K562 (cell line): ENCODE measurements at regions not wholly inside any gene's neighbourhood (a gene's known extent, or its start where the extent isn't known, plus 50 kb on each side); places are given as distances from the start of the nearest gene placed in this dataset.

Source experiments
- ATAC-seq: fragments of 200-7000 bp; cut with Tn5 transposase; 3 replicates; pipeline ENCODE4 v1.9.1; 2020; ENCODE audit warnings: moderate library complexity
- BruUV-seq: library from RNA; stranded (reverse); fragments of 400-500 nt; replicated peaks from 2 replicates; lab custom pipeline; 2021; lab: Mats Ljungman, UMichigan
- CTCF ChIA-PET: fragments of 300-600 bp; formaldehyde crosslinking; extraction: SDS; loops from one replicate; lab custom pipeline; 2021; ENCODE audit warnings: low intra/inter-chr PET ratio; lab: Yijun Ruan, JAX
- POLR2A ChIA-PET: fragments of 300-600, 350-650 bp; sonication (Branson Sonifier 250); formaldehyde crosslinking; extraction: SDS; loops from one replicate; lab custom pipeline; 2021; ENCODE audit warnings: antibody characterized with exemption, inconsistent platforms; lab: Yijun Ruan, JAX
- DNase-seq, 4 experiments: peaks; one replicate each; pipeline versions ENCODE4 v3.0.0 to v3.0.0-alpha.2; 2011 to 2018; ENCODE audit warnings: low spot score in 3 of 4, mixed read lengths in 3 of 4; ENCODE audit errors: extremely low read depth in 1 of 4
- FAIRE-seq: peaks from 2 replicates; lab custom pipeline; 2011; peaks lifted over from hg19 to GRCh38; lab: Jason Lieb, UNC
- H2AFZ ChIP-seq: 2 replicates; pipeline ENCODE4 v1.6.0; 2011; ENCODE audit warnings: low read depth, low read length, control low read depth, inconsistent platforms
- H3K27ac ChIP-seq: fragments of 200-600 bp; 3 replicates; pipeline ENCODE4 v1.8.0; 2011; ENCODE audit warnings: low read depth, mild to moderate bottlenecking, control low read depth, inconsistent platforms, low read length, moderate library complexity, mixed read lengths; ENCODE audit errors: extremely low read depth
- H3K27me3 ChIP-seq, 2 experiments: fragments of 300-600 bp in 1 of 2; 2 replicates in 1 of 2; 3 replicates in 1 of 2; pipeline versions ENCODE4 v1.6.0 to v1.8.0; 2011; ENCODE audit warnings: inconsistent platforms in 2 of 2, low read length in 2 of 2, mild to moderate bottlenecking in 1 of 2, mixed read lengths in 1 of 2, moderate library complexity in 1 of 2; ENCODE audit not compliant: control insufficient read depth in 2 of 2, insufficient read depth in 2 of 2
- H3K36me3 ChIP-seq: fragments of 300-600 bp; 3 replicates; pipeline ENCODE4 v1.8.0; 2011; ENCODE audit warnings: mild to moderate bottlenecking, low read length, inconsistent platforms; ENCODE audit not compliant: control insufficient read depth, insufficient read depth
- H3K4me1 ChIP-seq, 2 experiments: fragments of 200-600 bp in 1 of 2; replicated peaks in 1 of 2; 2 replicates in 1 of 2; 3 replicates in 1 of 2; pipeline versions ENCODE4 v1.5.1 to v1.8.0; 2011; ENCODE audit warnings: inconsistent platforms in 2 of 2, low read length in 2 of 2, mild to moderate bottlenecking in 1 of 2, mixed read lengths in 1 of 2, moderate library complexity in 1 of 2; ENCODE audit not compliant: control insufficient read depth in 2 of 2, insufficient read depth in 2 of 2
- H3K4me2 ChIP-seq: 2 replicates; pipeline ENCODE4 v1.6.1; 2011; ENCODE audit warnings: low read length, control low read depth, inconsistent platforms, mixed read lengths; ENCODE audit not compliant: insufficient read depth
- H3K4me3 ChIP-seq: fragments of 200-600 bp; sonication (generic), shearing (Covaris generic); 2 replicates; pipeline ENCODE4 v1.5.1; 2016; ENCODE audit warnings: control low read depth, inconsistent platforms
- H3K79me2 ChIP-seq: fragments of 200-600 bp; 3 replicates; pipeline ENCODE4 v1.8.0; 2011; ENCODE audit warnings: low read length, inconsistent platforms; ENCODE audit not compliant: control insufficient read depth, insufficient read depth
- H3K9ac ChIP-seq, 2 experiments: 2 replicates each; pipeline versions ENCODE4 v1.6.0 to v1.6.1; 2011; ENCODE audit warnings: low read depth in 2 of 2, low read length in 2 of 2, control low read depth in 1 of 2, inconsistent platforms in 1 of 2, mild to moderate bottlenecking in 1 of 2, mixed read lengths in 1 of 2; ENCODE audit not compliant: insufficient read depth in 1 of 2
- H3K9me1 ChIP-seq: one replicate; pipeline ENCODE4 v1.6.0; 2011; ENCODE audit warnings: inconsistent platforms, mild to moderate bottlenecking, low read length, moderate library complexity; ENCODE audit not compliant: control insufficient read depth, insufficient read depth
- H3K9me3 ChIP-seq: replicated peaks from 2 replicates; pipeline ENCODE4 v1.5.1; 2011; ENCODE audit warnings: low read depth, low read length, inconsistent platforms; ENCODE audit not compliant: control insufficient read depth, insufficient read depth
- H4K20me1 ChIP-seq: replicated peaks from 2 replicates; pipeline ENCODE4 v1.6.1; 2011; ENCODE audit warnings: low read length, inconsistent platforms, mixed read lengths; ENCODE audit not compliant: control insufficient read depth, insufficient read depth
- ASH1L ChIP-seq: fragments of 450-650 bp; IDR thresholded peaks from 2 replicates; pipeline ENCODE4 v1.6.1; 2018; ENCODE audit warnings: borderline replicate concordance, mild to moderate bottlenecking, low read depth; ENCODE audit not compliant: partially characterized antibody
- GABPB2 ChIP-seq: fragments of 250-450 bp; sonication (Bioruptor Pico); conservative IDR thresholded peaks from 2 replicates; pipeline ENCODE4 v1.5.1; 2021; ENCODE audit warnings: mild to moderate bottlenecking
- NRF1 ChIP-seq, 2 experiments: fragments of 450-650 bp; IDR thresholded peaks in 1 of 2; conservative IDR thresholded peaks in 1 of 2; 2 replicates each; pipeline ENCODE4 v1.6.1; 2014; ENCODE audit warnings: mild to moderate bottlenecking in 2 of 2
- SMC3 ChIP-seq: conservative IDR thresholded peaks from 2 replicates; pipeline ENCODE4 v1.6.1; 2011; ENCODE audit warnings: low read depth, low read length, improper control_type of control experiment; ENCODE audit not compliant: insufficient read depth
- SP1 ChIP-seq: sonication (generic); formaldehyde crosslinking; IDR thresholded peaks from 2 replicates; pipeline ENCODE4 v1.8.1; 2022; ENCODE audit warnings: mild to moderate bottlenecking, missing genetic modification reagents
- ZFP36 ChIP-seq: fragments of 150-350 bp; IDR thresholded peaks from 2 replicates; pipeline ENCODE4 v1.6.1; 2018; ENCODE audit warnings: low read length, low read depth; ENCODE audit not compliant: partially characterized antibody
- ZNF184 ChIP-seq: sonication (generic); formaldehyde crosslinking; IDR thresholded peaks from 2 replicates; pipeline ENCODE4 v1.5.0; 2020; ENCODE audit warnings: missing genetic modification reagents
- ZNF551 ChIP-seq: fragments of 250-450 bp; sonication (Bioruptor Pico); IDR thresholded peaks from 2 replicates; pipeline ENCODE4 v1.5.0; 2021; ENCODE audit warnings: mild to moderate bottlenecking, moderate library complexity
- ZNF586 ChIP-seq: fragments of 450-650 bp; formaldehyde crosslinking; conservative IDR thresholded peaks from 2 replicates; pipeline ENCODE4 v1.4.0; 2020; ENCODE audit warnings: mild to moderate bottlenecking, moderate library complexity
- ZNF699 ChIP-seq: fragments of 250-450 bp; sonication (Bioruptor Pico); IDR thresholded peaks from 2 replicates; pipeline ENCODE4 v1.8.0; 2021; ENCODE audit warnings: mild to moderate bottlenecking, moderate library complexity; ENCODE audit not compliant: insufficient replicate concordance
- ZNF707 ChIP-seq: fragments of 250-450 bp; sonication (Bioruptor Pico); conservative IDR thresholded peaks from 2 replicates; pipeline ENCODE4 v1.8.0; 2022; ENCODE audit warnings: inconsistent platforms, mild to moderate bottlenecking, moderate library complexity
- WGBS: fragments of 100-300 bp; shearing (Covaris generic); methylation state at CpG from one replicate; pipeline ENCODE4 v1.1.6; 2016; ENCODE audit warnings: low coverage, mixed read lengths; ENCODE audit not compliant: insufficient coverage; ENCODE audit errors: missing lambda C conversion rate; 5-methylcytosine and 5-hydroxymethylcytosine counted together
- in situ Hi-C: fragments of 300-500 bp; cut with MboI; formaldehyde crosslinking; loops from 4 replicates; pipeline ENCODE4 v1.15.0; 2018; ENCODE audit warnings: inconsistent platforms, mixed read lengths
- intact Hi-C: fragments of 100-400 bp; cut with micrococcal nuclease; formaldehyde crosslinking; loops from 2 replicates; pipeline ENCODE4 v1.14.2; 2022
- TF ChIP-seq, protein P1 (sequence below): fragments of 250-450 bp; sonication (Bioruptor Pico); IDR thresholded peaks from 2 replicates; pipeline ENCODE4 v1.5.0; 2022; ENCODE audit warnings: mild to moderate bottlenecking
- TF ChIP-seq, protein P2 (sequence below), 2 experiments: fragments of 200-800 bp in 1 of 2; sonication (Bioruptor generic) in 1 of 2; sonication (generic) in 1 of 2; formaldehyde crosslinking in 1 of 2; IDR thresholded peaks in 1 of 2; conservative IDR thresholded peaks in 1 of 2; 2 replicates each; pipeline versions ENCODE4 v1.5.0 to v1.6.1; 2016 to 2020; ENCODE audit warnings: missing compliant biosample characterization in 1 of 2, missing genetic modification characterization in 1 of 2, missing genetic modification reagents in 1 of 2

DNA sequence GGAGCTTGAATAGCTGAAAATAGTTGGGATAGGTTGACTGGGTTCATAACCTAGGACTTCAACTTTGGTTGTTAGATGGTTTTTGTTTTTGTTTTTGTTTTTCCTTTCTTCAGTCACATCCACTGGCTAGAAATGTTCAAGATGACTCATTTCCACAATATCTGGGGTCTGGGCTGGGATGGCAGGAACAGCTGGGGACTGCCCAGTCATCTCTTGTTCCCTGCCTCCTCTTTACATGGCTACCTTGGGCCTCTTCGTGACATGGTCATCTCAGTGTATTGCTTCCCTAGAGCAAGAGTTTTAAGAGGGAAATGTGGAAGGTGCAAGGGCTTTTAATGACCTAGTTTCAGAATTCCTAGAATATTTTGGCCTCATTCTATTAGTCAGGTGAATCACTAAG, 915.8 kb downstream of the XPNPEP1 start:
- DNase-seq: no peak
- Histone ChIP-seq H3K4me1 (no peaks in the 10 kb centered on the region), H3K9me1 (no peaks in the 10 kb centered on the region), H3K36me3 (no peaks in the 10 kb centered on the region), H2AFZ (no peak overlapping the region), H3K27me3 (no peaks in the 10 kb centered on the region), H4K20me1 (no peaks in the 10 kb centered on the region), H3K27ac (no peak overlapping the region), H3K79me2 (no peaks in the 10 kb centered on the region), H3K4me3 (no peak overlapping the region), H3K4me2 (no peak overlapping the region)
- intact Hi-C loops: no loop called here
- POLR2A ChIA-PET: no interaction called here
- in situ Hi-C loops: no loop called here
- 0% methylated on average over 1 of the region's 1 CpG for WGBS
- no TSS peak for BruUV-seq
- TF ChIP-seq ZNF707 (CRISPR knock-in tag): no peak
- TF ChIP-seq, all 486 proteins: peak for 0
- no peak overlapping the region for H3K9ac ChIP-seq
- CTCF ChIA-PET: no interaction called here
- ATAC-seq (no peak), FAIRE-seq (no peak)
- no peaks in the 10 kb centered on the region for H3K9me3 ChIP-seq

DNA sequence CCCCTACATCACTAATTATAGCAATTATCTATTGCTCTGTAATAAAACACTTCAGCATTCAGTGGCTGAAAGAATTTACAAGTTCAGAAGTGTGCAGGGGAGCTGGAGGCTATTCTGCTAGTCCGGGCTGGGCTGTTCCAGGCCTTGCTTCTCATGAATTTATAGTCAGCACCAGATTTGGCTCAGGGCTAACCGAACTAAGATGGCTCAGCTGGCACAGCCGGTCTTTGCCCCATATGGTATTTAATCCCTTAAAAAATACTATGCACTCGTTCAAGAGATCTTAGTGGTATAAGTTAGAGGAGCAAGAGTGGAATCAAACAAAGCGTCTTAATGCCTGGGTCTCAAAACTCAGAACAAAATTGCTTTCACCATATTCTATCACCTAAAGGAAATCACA, 932.9 kb downstream of the XPNPEP1 start:
- Histone ChIP-seq H3K9me1 (no peaks in the 10 kb centered on the region), H3K27ac (no peak overlapping the region), H3K27me3 (no peaks in the 10 kb centered on the region), H3K79me2 (no peaks in the 10 kb centered on the region), H3K9me3 (no peaks in the 10 kb centered on the region), H3K9ac (no peak overlapping the region), H3K4me2 (no peak overlapping the region), H3K36me3 (no peaks in the 10 kb centered on the region), H3K4me1 (no peaks in the 10 kb centered on the region), H4K20me1 (no peaks in the 10 kb centered on the region), H2AFZ (no peak overlapping the region), H3K4me3 (no peak overlapping the region)
- in situ Hi-C loops (no loop called here), intact Hi-C loops (no loop called here)
- no TSS peak for BruUV-seq
- WGBS: 0% methylated on average over 5 of the region's 5 CpGs
- CTCF ChIA-PET: no interaction called here
- FAIRE-seq (no peak), DNase-seq (no peak), ATAC-seq (no peak)
- POLR2A ChIA-PET: no interaction called here
- TF ChIP-seq SMC3 (no peak), ASH1L (no peak), SP1 (CRISPR knock-in tag) (no peak), ZNF184 (CRISPR knock-in tag) (no peak), NRF1 (conservative IDR thresholded peaks at IDR 0.05 in 1 of 2, IDR thresholded peaks at IDR 0.05 in 1 of 2) (no peak), ZNF699 (no peak), GABPB2 (no peak), ZFP36 (no peak), ZNF586 (CRISPR knock-in tag) (no peak), ZNF551 (CRISPR knock-in tag) (no peak)
- TF ChIP-seq, protein P1, sequence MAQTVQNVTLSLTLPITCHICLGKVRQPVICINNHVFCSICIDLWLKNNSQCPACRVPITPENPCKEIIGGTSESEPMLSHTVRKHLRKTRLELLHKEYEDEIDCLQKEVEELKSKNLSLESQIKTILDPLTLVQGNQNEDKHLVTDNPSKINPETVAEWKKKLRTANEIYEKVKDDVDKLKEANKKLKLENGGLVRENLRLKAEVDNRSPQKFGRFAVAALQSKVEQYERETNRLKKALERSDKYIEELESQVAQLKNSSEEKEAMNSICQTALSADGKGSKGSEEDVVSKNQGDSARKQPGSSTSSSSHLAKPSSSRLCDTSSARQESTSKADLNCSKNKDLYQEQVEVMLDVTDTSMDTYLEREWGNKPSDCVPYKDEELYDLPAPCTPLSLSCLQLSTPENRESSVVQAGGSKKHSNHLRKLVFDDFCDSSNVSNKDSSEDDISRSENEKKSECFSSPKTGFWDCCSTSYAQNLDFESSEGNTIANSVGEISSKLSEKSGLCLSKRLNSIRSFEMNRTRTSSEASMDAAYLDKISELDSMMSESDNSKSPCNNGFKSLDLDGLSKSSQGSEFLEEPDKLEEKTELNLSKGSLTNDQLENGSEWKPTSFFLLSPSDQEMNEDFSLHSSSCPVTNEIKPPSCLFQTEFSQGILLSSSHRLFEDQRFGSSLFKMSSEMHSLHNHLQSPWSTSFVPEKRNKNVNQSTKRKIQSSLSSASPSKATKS (CRISPR knock-in tag): no peak
- TF ChIP-seq, protein P2, sequence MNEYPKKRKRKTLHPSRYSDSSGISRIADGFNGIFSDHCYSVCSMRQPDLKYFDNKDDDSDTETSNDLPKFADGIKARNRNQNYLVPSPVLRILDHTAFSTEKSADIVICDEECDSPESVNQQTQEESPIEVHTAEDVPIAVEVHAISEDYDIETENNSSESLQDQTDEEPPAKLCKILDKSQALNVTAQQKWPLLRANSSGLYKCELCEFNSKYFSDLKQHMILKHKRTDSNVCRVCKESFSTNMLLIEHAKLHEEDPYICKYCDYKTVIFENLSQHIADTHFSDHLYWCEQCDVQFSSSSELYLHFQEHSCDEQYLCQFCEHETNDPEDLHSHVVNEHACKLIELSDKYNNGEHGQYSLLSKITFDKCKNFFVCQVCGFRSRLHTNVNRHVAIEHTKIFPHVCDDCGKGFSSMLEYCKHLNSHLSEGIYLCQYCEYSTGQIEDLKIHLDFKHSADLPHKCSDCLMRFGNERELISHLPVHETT (CRISPR knock-in tag; conservative IDR thresholded peaks at IDR 0.05 in 1 of 2, IDR thresholded peaks at IDR 0.05 in 1 of 2): no peak
